HFFc6 (cell line): ENCODE measurements at regions not wholly inside any gene's neighbourhood (a gene's known extent, or its start where the extent isn't known, plus 50 kb on each side); places are given as distances from the start of the nearest gene placed in this dataset.

Experiments
- DNase-seq: peaks from one replicate; pipeline ENCODE4 v3.0.0-alpha.2; 2018
- H3K27ac Mint-ChIP-seq: 2 replicates; pipeline ENCODE4 v1.8.0; 2020; ENCODE audit warnings: mild to moderate bottlenecking, mixed read lengths
- H3K27me3 Mint-ChIP-seq: 2 replicates; pipeline ENCODE4 v1.8.0; 2021; ENCODE audit warnings: mild to moderate bottlenecking, moderate library complexity, mixed read lengths; ENCODE audit not compliant: insufficient read depth
- H3K36me3 Mint-ChIP-seq: 2 replicates; pipeline ENCODE4 v1.8.0; 2021; ENCODE audit warnings: low read depth, mixed read lengths
- H3K4me1 Mint-ChIP-seq: 2 replicates; pipeline ENCODE4 v1.8.0; 2020; ENCODE audit warnings: low read depth, mixed read lengths
- H3K4me3 Mint-ChIP-seq: 2 replicates; pipeline ENCODE4 v1.8.0; 2020; ENCODE audit warnings: mild to moderate bottlenecking, moderate library complexity, mixed read lengths
- H3K9me3 Mint-ChIP-seq: 2 replicates; pipeline ENCODE4 v1.8.0; 2020; ENCODE audit warnings: mild to moderate bottlenecking, mixed read lengths
- TF ChIP-seq, protein P1 (sequence below): fragments of 200-600 bp; sonication (generic); IDR thresholded peaks from 2 replicates; pipeline ENCODE4 v1.5.0; 2021; ENCODE audit warnings: antibody characterized with exemption, mild to moderate bottlenecking

DNA sequence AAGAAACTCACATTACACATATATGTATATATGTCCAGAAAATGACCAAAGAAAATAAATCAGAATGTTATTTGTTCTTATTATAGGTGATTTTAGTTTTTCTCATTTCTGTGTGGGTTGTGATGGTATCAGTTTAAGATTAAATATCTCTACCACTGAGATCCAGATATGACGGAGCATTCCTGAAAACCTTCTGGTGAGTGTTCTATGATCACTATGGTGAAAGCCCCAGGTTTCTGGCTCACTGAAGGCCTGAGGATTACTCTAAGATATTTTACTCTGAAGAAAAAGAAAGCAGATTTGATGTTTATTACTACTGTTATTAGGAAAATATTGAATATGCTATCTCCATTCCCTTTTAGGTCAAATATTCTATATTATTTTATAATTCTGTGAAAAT is 62.8 kb upstream of the L3MBTL3 start:
- peaks cover 5% of the 10 kb centered on the region; the same call in 1 of the 2 replicates for H3K4me1 Mint-ChIP-seq
- H3K4me3 Mint-ChIP-seq = no peak overlapping the region
- no peak overlapping the region for H3K27ac Mint-ChIP-seq
- no peaks in the 10 kb centered on the region for H3K36me3 Mint-ChIP-seq
- TF ChIP-seq, protein P1, sequence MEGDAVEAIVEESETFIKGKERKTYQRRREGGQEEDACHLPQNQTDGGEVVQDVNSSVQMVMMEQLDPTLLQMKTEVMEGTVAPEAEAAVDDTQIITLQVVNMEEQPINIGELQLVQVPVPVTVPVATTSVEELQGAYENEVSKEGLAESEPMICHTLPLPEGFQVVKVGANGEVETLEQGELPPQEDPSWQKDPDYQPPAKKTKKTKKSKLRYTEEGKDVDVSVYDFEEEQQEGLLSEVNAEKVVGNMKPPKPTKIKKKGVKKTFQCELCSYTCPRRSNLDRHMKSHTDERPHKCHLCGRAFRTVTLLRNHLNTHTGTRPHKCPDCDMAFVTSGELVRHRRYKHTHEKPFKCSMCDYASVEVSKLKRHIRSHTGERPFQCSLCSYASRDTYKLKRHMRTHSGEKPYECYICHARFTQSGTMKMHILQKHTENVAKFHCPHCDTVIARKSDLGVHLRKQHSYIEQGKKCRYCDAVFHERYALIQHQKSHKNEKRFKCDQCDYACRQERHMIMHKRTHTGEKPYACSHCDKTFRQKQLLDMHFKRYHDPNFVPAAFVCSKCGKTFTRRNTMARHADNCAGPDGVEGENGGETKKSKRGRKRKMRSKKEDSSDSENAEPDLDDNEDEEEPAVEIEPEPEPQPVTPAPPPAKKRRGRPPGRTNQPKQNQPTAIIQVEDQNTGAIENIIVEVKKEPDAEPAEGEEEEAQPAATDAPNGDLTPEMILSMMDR = no peak
- H3K27me3 Mint-ChIP-seq = peaks cover 7% of the 10 kb centered on the region; the same call in 1 of the 2 replicates
- DNase-seq = no peak
- H3K9me3 Mint-ChIP-seq = no peaks in the 10 kb centered on the region

DNA sequence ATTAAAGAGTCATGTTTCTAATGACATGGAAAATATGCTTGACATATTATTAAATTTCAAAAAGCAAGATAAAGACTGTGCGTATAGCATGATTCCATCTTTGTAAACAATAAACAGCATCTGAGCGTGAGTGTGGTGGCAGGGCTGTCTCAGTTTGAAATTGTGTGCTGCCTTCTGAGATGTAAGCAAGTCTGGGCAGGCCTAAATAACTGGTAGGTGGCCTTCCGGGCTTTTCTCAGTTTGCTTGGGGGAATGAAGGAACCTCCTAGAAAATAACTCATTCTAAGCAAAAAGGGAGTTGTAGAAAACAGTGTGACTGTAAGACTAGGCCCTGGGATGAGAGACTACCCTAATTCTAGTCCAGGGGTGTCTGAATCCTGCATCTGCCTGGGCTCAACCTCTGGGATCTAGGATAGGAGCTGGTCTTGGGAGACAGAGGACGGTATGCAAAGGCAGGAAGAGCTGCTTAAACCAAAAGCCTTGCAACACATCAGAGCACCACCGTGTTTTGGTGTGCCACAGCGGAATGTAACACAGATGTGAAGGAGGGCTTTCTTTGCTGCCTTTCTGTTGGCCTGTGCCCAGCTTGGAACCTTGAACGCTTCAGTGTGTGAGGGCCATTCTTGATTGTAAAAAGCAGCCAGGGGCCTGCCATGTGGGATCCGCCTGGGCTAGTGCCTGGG is 63.5 kb upstream of the L3MBTL3 start:
- no peaks in the 10 kb centered on the region for H3K9me3 Mint-ChIP-seq
- H3K4me3 Mint-ChIP-seq = no peak overlapping the region
- no peak for DNase-seq
- H3K27ac Mint-ChIP-seq = no peak overlapping the region
- peaks cover 5% of the 10 kb centered on the region; the same call in 1 of the 2 replicates for H3K4me1 Mint-ChIP-seq
- peaks cover 7% of the 10 kb centered on the region; the same call in 1 of the 2 replicates for H3K27me3 Mint-ChIP-seq
- no peaks in the 10 kb centered on the region for H3K36me3 Mint-ChIP-seq
- TF ChIP-seq, protein P1 = no peak

DNA sequence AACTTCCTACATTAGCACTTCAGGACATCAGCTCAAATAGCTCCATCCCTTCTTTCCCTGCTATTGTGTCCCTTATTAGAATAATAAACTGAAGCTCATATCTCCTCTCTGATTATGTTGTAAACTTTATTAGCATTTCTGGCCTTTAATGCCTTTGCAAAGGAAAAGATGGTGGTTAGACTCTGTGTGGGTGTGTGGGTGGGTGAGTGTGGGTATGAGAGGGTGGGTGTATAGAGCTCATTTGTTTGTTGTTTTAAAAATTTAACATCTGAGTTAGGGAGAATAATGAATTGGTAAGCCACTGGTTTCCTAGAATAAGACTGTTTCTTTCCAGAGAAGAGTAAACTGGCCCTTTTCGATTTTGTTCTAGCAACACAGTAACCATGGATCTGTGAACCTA is 70.6 kb upstream of the L3MBTL3 start:
- TF ChIP-seq, protein P1 = no peak
- Mint-ChIP-seq H3K27ac (no peak overlapping the region), H3K36me3 (no peaks in the 10 kb centered on the region), H3K27me3 (no peaks in the 10 kb centered on the region; the same call in 1 of the 2 replicates), H3K4me1 (peaks cover 5% of the 10 kb centered on the region; the same call in 1 of the 2 replicates), H3K9me3 (no peaks in the 10 kb centered on the region), H3K4me3 (no peak overlapping the region)
- DNase-seq = no peak

GRCh38 chr6:129946439-129947140 is 71.8 kb upstream of the L3MBTL3 start:
- H3K27me3 Mint-ChIP-seq = peaks cover 2% of the 10 kb centered on the region
- no peaks in the 10 kb centered on the region for H3K9me3 Mint-ChIP-seq
- no peaks in the 10 kb centered on the region for H3K4me1 Mint-ChIP-seq
- no peak for DNase-seq
- H3K27ac Mint-ChIP-seq = no peak overlapping the region
- TF ChIP-seq, protein P1 = no peak
- H3K36me3 Mint-ChIP-seq = no peaks in the 10 kb centered on the region
- no peak overlapping the region for H3K4me3 Mint-ChIP-seq

- H3K4me3 Mint-ChIP-seq = no peak overlapping the region
- peaks cover 2% of the 10 kb centered on the region for H3K27me3 Mint-ChIP-seq
- no peaks in the 10 kb centered on the region for H3K36me3 Mint-ChIP-seq
- DNase-seq = no peak
- TF ChIP-seq, protein P1 = no peak
- H3K9me3 Mint-ChIP-seq = no peaks in the 10 kb centered on the region
- H3K27ac Mint-ChIP-seq = no peak overlapping the region
- H3K4me1 Mint-ChIP-seq = no peaks in the 10 kb centered on the region
Observed at GRCh38 chr6:129943637-129944271, 74.6 kb upstream of the L3MBTL3 start.
